Activated CD8-positive, alpha-beta memory T cell treated with anti-CD3 and anti-CD28 coated beads for 24 hours (primary cell): ENCODE measurements at regions not wholly inside any gene's neighbourhood (a gene's known extent, or its start where the extent isn't known, plus 50 kb on each side); places are given as distances from the start of the nearest gene placed in this dataset.
"Not testable (repeated sequence)": the region's sequence is repeated elsewhere in the genome, so short reads cannot be mapped to it uniquely, and the experiment has no call there.

Experiments used
- DNase-seq: peaks from one replicate; pipeline ENCODE4 v3.0.0-alpha.2; 2020

GRCh38 chr4:105060628-105061027, 86.0 kb upstream of the TET2 start:
- no peak for DNase-seq

GRCh38 chr4:105061136-105061696, 85.5 kb upstream of the TET2 start:
- peak; percentile 59 for DNase-seq

GRCh38 chr4:105061731-105062130, 84.9 kb upstream of the TET2 start:
- DNase-seq: no peak

- no peak for DNase-seq
Measured at GRCh38 chr4:105066401-105066800, 80.3 kb upstream of the TET2 start.

- no peak for DNase-seq
Measured at GRCh38 chr4:105067431-105067830, 79.2 kb upstream of the TET2 start.

GRCh38 chr4:105067946-105068345, 78.7 kb upstream of the TET2 start:
- no peak for DNase-seq

GRCh38 chr4:105068516-105068915, 78.2 kb upstream of the TET2 start:
- DNase-seq: no peak

GRCh38 chr4:105072095-105072494, 74.6 kb upstream of the TET2 start:
- not testable (repeated sequence) for DNase-seq

GRCh38 chr4:105074097-105074496, 72.6 kb upstream of the TET2 start:
- DNase-seq: no peak

- DNase-seq: no peak
Measured at GRCh38 chr4:105075045-105075444, 71.6 kb upstream of the TET2 start.

GRCh38 chr4:105088110-105088879, 58.4 kb upstream of the TET2 start:
- DNase-seq: no peak

- no peak for DNase-seq
Measured at GRCh38 chr4:105092356-105092755, 54.3 kb upstream of the TET2 start.

GRCh38 chr4:105092768-105093167, 53.9 kb upstream of the TET2 start:
- no peak for DNase-seq

- no peak for DNase-seq
Measured at GRCh38 chr4:105093975-105094374, 52.7 kb upstream of the TET2 start.
